GM12875 (cell line): ENCODE measurements at regions not wholly inside any gene's neighbourhood (a gene's known extent, or its start where the extent isn't known, plus 50 kb on each side); places are given as distances from the start of the nearest gene placed in this dataset.

ENCODE experiments used
- H3K4me3 ChIP-seq: one replicate; pipeline ENCODE4 v1.5.1; 2011; ENCODE audit warnings: low read depth, low read length, control low read depth
- CTCF ChIP-seq: IDR thresholded peaks from 2 replicates; pipeline ENCODE4 v1.5.1; 2011; ENCODE audit warnings: low read depth, mild to moderate bottlenecking, control low read depth, inconsistent platforms, low read length, moderate library complexity, borderline replicate concordance; ENCODE audit not compliant: insufficient read depth

- no peak for TF ChIP-seq CTCF
- no peak overlapping the region for H3K4me3 ChIP-seq
Measured at GRCh38 chr5:15431923-15432322, 68.1 kb upstream of the FBXL7 start.

GRCh38 chr5:15425766-15426165, 74.2 kb upstream of the FBXL7 start:
- TF ChIP-seq CTCF, result no peak
- no peak overlapping the region for H3K4me3 ChIP-seq

GRCh38 chr5:15424769-15425168, 75.2 kb upstream of the FBXL7 start:
- no peak overlapping the region for H3K4me3 ChIP-seq
- TF ChIP-seq CTCF, result no peak

- no peak overlapping the region for H3K4me3 ChIP-seq
- TF ChIP-seq CTCF, result no peak
Measured at GRCh38 chr5:15421921-15422412, 78.0 kb upstream of the FBXL7 start.

GRCh38 chr5:15421381-15421780, 78.6 kb upstream of the FBXL7 start:
- no peak overlapping the region for H3K4me3 ChIP-seq
- TF ChIP-seq CTCF, result no peak

- no peak overlapping the region for H3K4me3 ChIP-seq
- no peak for TF ChIP-seq CTCF
Measured at GRCh38 chr5:15420201-15420600, 79.8 kb upstream of the FBXL7 start.

- no peak overlapping the region for H3K4me3 ChIP-seq
- no peak for TF ChIP-seq CTCF
Measured at GRCh38 chr5:15417156-15417555, 82.8 kb upstream of the FBXL7 start.
